Sigmoid colon (tissue), 4 donors: ENCODE measurements at regions not wholly inside any gene's neighbourhood (a gene's known extent, or its start where the extent isn't known, plus 50 kb on each side); places are given as distances from the start of the nearest gene placed in this dataset.

Source experiments
- CTCF ChIP-seq, 4 experiments: fragments of 450-650 bp in 3 of 4; fragments of 200-600 bp in 1 of 4; IDR thresholded peaks; one replicate each; pipeline ENCODE4 v1.5.1; 2016 to 2019; ENCODE audit warnings: antibody characterized with exemption in 4 of 4, mild to moderate bottlenecking in 3 of 4, moderate library complexity in 2 of 4
- POLR2A ChIP-seq, 2 donors: fragments of 450-650 bp; IDR thresholded peaks; one replicate each; pipeline ENCODE4 v1.6.1; 2016; ENCODE audit warnings: antibody characterized with exemption in 2 of 2, mild to moderate bottlenecking in 2 of 2, moderate library complexity in 2 of 2
- POLR2AphosphoS5 ChIP-seq, 4 donors: sonication (generic); formaldehyde crosslinking; IDR thresholded peaks; one replicate each; pipeline ENCODE4 v1.6.1; 2017; ENCODE audit warnings: antibody characterized with exemption in 4 of 4

- TF ChIP-seq CTCF (IDR thresholded peaks at IDR 0.05), result no peak
- no peak for TF ChIP-seq POLR2AphosphoS5 (IDR thresholded peaks at IDR 0.05)
- no peak for TF ChIP-seq POLR2A (IDR thresholded peaks at IDR 0.05)
These were observed 378.4 kb upstream of the CHORDC1 start for GRCh38 chr11:90601261-90601660.
